COR-L47 (cell line): ENCODE measurements at regions not wholly inside any gene's neighbourhood (a gene's known extent, or its start where the extent isn't known, plus 50 kb on each side); places are given as distances from the start of the nearest gene placed in this dataset.
"Not testable (repeated sequence)": the region's sequence is repeated elsewhere in the genome, so short reads cannot be mapped to it uniquely, and the experiment has no call there.

ENCODE experiments used
- DNase-seq: peaks from one replicate; lab custom pipeline; 2025; lab: John Stamatoyannopoulos, UW

DNA sequence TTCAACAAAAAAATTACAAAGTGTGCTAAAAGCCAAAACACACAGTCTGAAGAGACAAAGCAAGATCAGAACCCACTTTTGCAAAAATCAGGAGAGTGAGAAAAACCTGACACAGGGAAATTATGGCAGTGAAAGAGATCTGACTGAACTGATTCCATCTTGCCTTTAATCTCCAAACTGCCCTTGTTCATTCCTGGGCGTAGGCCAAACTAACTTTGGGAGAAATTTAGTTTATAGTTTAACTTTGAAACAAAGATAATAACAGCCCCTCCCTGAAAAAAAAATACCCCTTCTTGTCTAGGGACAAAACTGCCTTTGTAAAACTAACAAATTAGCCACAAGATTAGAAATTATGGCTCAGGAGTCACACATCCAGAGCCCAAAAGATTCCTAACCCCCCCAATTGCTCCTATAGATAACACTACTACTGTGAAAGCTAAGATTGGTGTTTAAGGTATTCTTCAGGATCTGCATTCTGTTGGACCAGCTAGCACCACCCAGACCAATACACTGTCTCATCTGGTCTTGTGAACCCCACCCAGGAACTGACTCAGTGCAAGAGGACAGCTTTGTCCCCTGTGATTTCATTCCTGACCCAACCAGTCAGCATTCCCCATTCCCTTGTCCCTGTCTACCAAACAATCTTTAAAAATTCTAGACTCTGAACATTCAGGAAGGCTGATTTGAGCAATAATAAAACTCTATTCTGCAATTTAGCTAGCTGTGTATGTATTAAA lies 226.1 kb upstream of the SH3BP4 start:
- no peak for DNase-seq

DNA sequence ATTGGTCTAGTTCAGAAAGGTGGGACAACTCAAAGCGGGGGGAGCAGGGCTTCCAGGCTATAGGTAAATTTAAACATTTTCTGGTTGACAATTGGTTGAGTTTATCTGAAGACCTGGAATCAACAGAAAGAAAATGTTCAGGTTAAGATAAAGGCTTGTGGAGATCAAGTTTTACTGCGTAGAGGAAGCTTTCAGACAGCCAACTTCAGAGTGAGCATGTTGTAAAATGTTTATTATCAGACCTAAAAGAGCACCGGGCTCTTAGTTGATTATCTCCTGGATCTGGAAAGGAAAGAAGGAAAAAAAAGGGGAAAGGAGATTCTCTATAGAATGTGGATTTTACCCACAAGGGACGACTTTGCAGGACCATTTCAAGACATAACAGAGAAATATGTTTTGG lies 227.0 kb upstream of the SH3BP4 start:
- no peak for DNase-seq

DNA sequence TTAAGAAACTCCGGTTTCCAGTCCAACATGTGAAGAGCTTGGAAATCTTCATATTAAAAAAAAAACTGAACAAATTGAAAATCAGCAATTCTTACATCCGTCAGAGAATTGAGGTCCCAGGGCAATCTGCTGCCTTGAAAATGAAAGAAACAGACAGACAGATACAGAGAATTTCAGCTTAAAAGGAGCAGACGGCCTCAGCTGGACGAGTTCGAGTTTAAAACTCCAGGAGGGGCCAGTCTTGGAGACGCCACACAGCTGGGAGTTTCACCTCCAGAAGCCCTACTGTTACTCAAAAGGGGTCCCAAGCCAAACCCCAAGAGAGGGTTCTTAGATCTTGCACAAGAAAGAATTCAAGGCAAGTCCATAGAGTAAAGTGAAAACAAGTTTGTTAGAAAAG lies 226.5 kb upstream of the ARL4C start:
- DNase-seq = no peak

- DNase-seq = no peak
Measured at GRCh38 chr2:234722176-234722575, 225.3 kb upstream of the ARL4C start.

DNA sequence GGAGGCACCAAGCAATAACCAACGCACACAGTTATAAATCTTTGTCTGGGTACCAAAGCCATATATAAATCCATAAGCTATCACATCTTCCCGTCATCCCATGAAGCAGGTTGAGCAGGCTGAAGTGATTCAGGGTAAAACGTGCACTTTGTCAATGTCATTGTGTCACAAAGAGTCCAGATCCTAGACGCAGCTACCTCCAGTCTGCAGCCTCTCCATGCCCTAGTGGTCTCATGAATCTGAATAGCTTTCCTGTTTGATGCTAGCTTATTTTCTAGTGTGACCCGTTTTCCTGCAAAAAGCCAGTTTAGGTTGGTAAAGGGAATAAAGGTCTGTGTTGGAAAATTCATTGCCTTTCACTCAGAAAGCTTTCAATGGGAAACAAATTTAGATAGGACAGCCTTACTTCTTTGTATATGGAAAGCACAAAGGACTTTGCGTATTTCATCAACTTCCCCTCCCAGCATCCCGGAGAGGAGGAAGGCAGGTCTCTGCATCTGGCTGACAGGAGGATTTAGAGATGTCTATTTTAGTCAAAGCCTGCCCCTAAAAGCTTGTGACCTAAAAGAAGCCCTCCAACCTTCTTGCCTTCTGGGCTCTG lies 222.3 kb upstream of the ARL4C start:
- no peak for DNase-seq

- no peak for DNase-seq
Measured at GRCh38 chr2:234716271-234716670, 219.4 kb upstream of the ARL4C start.

DNA sequence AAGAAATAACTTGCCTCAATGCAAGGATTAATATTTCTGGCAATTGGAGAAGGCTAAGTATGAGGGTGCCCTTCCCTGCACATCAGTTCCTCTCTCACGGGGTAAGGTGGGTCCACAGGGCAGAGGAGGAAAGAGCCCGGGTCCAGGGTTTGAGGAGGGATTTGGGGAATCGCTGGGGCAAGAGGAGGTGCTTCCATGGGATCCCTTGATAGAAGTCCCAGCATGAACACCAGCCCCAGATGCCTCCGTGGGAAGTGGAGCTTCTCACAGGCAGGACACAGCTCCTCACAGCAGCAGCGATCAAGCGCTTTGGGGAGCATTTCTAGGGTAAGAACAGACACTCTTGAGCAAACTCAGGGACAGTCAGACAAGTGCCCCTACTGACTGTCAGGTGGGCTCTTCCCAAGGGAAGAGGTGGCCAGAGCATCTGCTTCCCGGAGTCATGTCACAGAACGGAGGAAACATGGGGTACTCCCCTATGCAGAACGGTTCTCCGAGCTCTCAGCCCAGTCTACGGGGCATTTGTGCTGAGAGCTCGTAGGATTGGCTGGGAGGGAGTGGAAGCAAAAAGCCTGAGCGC lies 218.9 kb upstream of the ARL4C start:
- DNase-seq = no peak

GRCh38 chr2:234714711-234715110 lies 217.8 kb upstream of the ARL4C start:
- no peak for DNase-seq

- no peak for DNase-seq
Measured at GRCh38 chr2:234712421-234712935, 215.6 kb upstream of the ARL4C start.

- DNase-seq = no peak
Measured at GRCh38 chr2:234711308-234711707, 214.4 kb upstream of the ARL4C start.

- DNase-seq = no peak
Measured at GRCh38 chr2:234710587-234710986, 213.7 kb upstream of the ARL4C start.

DNA sequence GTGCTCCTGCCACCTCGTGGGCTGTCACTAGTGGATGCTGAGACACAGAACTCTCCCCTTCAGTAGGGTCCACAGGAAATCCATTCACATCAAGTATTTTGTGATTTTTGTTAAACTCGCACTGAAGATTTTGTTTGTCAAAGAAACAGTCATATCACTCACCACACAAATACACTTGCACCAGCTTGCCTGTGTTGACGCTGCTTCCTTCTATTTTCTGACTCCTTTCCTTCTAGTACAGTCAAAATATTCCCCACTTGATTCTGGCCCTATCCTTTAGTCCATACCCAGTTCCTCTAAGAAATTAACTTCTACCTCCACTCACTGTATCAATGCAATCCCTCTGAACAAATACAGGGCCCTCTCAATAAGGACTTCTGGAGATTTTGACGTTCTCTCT lies 213.2 kb upstream of the ARL4C start:
- DNase-seq = no peak

- DNase-seq = no peak
Measured at GRCh38 chr2:234708717-234709116, 211.8 kb upstream of the ARL4C start.

DNA sequence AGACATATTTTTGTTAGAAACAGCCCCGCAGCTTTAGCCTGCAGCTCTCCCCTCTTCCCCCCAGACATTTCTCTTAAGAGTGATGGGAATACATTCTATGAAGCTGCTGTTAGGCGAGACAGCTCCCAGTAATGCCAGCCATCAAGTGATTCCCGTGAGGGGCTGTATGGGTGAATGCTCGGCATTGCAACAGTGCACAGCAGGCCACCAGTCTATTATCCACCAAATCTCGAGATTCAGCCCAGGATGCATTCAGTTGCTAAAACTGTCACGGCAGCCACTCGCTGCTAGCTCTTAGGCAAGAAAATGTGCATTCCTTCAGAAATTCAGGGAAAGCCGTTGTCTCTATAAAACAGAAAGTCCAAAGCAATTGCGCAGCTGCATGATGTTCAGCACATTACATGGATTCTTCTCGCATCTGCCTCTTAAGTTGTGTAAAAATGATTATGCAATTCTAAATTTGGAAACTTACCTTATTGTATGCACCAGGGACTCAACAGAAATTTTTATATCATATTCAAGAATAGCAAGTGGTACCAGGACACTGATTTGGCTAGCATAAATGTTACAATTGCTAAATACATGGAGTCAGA lies 211.3 kb upstream of the ARL4C start:
- DNase-seq = no peak

- no peak for DNase-seq
Measured at GRCh38 chr2:234706086-234706485, 209.2 kb upstream of the ARL4C start.

DNA sequence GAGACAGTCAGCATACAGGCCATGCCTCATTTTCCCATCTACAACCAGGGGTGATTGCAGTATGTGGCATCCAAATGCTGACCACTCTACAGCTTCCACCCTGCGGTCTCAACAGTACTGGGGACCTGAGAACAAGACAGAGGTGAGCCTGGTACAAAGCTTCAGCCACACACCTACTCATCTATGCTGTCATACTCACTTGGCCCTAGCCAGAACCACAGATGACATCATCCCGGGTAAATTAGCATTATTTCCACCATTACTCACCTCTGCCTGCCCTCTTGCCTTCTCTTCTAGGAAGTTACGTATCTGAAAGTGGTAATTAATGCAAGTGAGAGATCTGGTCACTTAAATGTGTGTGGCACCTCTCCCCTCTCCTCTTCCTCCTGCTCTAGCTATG lies 208.2 kb upstream of the ARL4C start:
- no peak for DNase-seq

- DNase-seq = no peak
Measured at GRCh38 chr2:234703258-234703657, 206.4 kb upstream of the ARL4C start.

DNA sequence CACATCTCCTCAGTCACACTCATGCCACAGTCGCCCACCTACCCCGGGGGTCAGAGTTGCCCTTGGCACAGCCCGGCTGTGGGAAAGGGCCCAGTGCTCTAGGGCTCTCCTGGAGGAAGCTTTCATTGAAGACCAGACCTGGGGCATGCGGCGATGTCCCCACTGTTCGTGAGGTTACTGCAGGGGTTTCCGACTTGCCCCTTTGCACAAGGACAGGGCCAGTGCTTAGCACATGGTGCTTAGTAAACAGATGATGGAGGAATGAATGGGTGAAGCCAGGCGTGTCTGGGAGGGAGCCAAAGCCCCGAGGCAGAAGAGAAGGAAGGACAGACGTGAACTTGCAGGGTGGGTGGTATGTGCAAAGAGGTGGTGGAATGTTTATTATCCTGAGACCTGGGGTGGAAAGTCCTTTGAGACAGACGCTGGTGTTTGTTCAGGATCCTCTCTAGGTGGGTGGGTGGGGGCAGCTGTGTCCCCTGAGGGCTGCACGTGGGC lies 205.9 kb upstream of the ARL4C start:
- DNase-seq = no peak

DNA sequence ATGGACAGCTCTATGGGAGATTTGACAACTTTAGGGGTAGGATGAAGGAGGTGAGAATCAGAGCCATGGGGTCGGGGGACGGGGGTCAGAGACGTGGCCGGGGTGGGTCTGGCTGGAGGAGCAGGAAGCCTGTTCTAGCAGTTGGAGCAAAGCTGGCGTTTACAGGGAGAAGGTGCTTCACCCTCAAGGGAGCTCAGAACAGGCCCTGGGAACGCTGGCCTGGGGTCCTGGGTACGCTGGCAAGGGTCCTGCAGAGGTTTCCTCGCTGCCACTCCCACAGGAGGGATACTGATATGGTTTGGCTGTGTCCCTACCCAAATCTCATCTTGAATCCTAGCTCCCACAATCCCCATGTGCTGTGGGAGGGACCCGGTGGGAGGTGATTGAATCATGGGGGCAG lies 205.0 kb upstream of the ARL4C start:
- no peak for DNase-seq

GRCh38 chr2:234701421-234701820 lies 204.5 kb upstream of the ARL4C start:
- DNase-seq = no peak

- no peak for DNase-seq
Measured at GRCh38 chr2:234699456-234699855, 202.6 kb upstream of the ARL4C start.

DNA sequence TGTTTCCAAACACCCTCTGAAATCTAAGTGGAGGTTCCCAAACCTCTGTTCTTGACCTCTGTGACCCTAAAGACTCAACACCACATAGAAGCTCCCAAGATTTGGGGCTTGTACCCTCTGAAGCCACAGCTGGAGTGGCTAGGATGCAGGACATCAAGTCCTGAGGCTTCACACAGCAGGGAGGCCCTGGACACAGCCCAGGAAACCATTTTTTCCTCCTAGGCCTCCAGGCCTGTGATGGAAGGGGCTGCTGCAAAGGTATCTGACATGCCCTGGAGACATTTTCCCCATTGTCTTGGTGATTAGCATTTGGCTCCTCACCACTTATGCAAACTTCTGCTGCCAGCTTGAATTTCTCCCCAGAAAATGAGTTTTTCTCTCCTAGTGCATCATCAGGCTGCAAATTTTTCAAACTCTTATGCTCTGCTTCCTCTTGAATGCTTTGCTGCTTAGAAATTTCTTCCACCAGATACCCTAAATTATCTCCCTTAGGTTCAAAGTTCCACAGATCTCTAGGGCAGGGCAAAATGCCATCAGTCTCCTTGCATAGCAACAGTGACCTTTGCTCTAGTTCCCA lies 200.5 kb upstream of the ARL4C start:
- not testable (repeated sequence) for DNase-seq
